ENCODE measurements at regions not wholly inside any gene's neighbourhood (a gene's known extent, or its start where the extent isn't known, plus 50 kb on each side); places are given as distances from the start of the nearest gene placed in this dataset.

DNA sequence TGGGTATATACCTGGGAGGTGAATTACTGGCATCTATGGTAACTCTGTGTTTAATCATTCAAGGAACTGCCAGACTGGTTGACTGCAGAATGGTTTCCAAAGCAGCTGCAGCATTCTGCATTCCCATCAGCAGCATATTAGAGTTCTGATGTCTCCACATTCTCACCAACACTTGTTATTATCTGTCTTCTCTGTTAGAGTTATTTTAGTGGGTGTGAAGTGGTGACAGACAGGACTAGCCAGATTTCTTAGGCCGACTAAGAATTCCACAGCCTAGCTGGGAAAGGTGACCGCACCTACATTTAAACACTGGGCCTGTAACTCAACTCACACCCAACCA, 110.9 kb downstream of the TMEM170B start:
- H3K27ac ChIP-seq (ENCODE audit: low read length) = no peak overlapping the region
- H3K4me1 ChIP-seq (ENCODE audit: insufficient read depth, low read length) = peaks cover 21% of the 10 kb centered on the region
- no peak overlapping the region for H3K4me2 ChIP-seq (ENCODE audit: low read length)
- no peaks in the 10 kb centered on the region for H3K79me2 ChIP-seq (ENCODE audit: low read length)
- no peak for TF ChIP-seq EZH2phosphoT487 (IDR thresholded peaks at IDR 0.05; ENCODE audit: borderline replicate concordance, low read length)
- TF ChIP-seq, protein P1, sequence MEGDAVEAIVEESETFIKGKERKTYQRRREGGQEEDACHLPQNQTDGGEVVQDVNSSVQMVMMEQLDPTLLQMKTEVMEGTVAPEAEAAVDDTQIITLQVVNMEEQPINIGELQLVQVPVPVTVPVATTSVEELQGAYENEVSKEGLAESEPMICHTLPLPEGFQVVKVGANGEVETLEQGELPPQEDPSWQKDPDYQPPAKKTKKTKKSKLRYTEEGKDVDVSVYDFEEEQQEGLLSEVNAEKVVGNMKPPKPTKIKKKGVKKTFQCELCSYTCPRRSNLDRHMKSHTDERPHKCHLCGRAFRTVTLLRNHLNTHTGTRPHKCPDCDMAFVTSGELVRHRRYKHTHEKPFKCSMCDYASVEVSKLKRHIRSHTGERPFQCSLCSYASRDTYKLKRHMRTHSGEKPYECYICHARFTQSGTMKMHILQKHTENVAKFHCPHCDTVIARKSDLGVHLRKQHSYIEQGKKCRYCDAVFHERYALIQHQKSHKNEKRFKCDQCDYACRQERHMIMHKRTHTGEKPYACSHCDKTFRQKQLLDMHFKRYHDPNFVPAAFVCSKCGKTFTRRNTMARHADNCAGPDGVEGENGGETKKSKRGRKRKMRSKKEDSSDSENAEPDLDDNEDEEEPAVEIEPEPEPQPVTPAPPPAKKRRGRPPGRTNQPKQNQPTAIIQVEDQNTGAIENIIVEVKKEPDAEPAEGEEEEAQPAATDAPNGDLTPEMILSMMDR (conservative IDR thresholded peaks at IDR 0.05; ENCODE audit: low read depth, low read length) = no peak
- no peak for TF ChIP-seq EZH2 (IDR thresholded peaks at IDR 0.05; ENCODE audit: low read length, unreplicated experiment)
- H3K9ac ChIP-seq (ENCODE audit: low read length) = no peak overlapping the region
- no peak overlapping the region for H2AFZ ChIP-seq (ENCODE audit: low read length)
- BruUV-seq (replicated peaks) = no TSS peak
- DNase-seq (no peak), ATAC-seq (no peak)
- intact Hi-C loops (cut with micrococcal nuclease) = no loop called here
- CTCF ChIA-PET = no interaction called here
- no peaks in the 10 kb centered on the region for H4K20me1 ChIP-seq (ENCODE audit: low read length)
- H3K27me3 ChIP-seq (ENCODE audit: low read length) = no peaks in the 10 kb centered on the region
- no peaks in the 10 kb centered on the region for H3K9me3 ChIP-seq (ENCODE audit: low read length)
- no peaks in the 10 kb centered on the region for H3K36me3 ChIP-seq (ENCODE audit: low read depth, low read length)
- POLR2A ChIA-PET (ENCODE audit: unreplicated experiment) = no interaction called here
- H3F3A ChIP-seq (ENCODE audit: low read length, unreplicated experiment) = no peaks in the 10 kb centered on the region
- no peaks in the 10 kb centered on the region for H3K9me2 ChIP-seq (replicated peaks; ENCODE audit: low read length)
- H3K4me3 ChIP-seq (ENCODE audit: low read length) = no peak overlapping the region

GRCh38 chr6:11648889-11649288, 111.3 kb downstream of the TMEM170B start:
- no peak overlapping the region for H3K27ac ChIP-seq (ENCODE audit: low read length)
- no peaks in the 10 kb centered on the region for H3K79me2 ChIP-seq (ENCODE audit: low read length)
- ATAC-seq (no peak), DNase-seq (no peak)
- BruUV-seq (replicated peaks) = no TSS peak
- H2AFZ ChIP-seq (ENCODE audit: low read length) = no peak overlapping the region
- no peak overlapping the region for H3K9ac ChIP-seq (ENCODE audit: low read length)
- H3K36me3 ChIP-seq (ENCODE audit: low read depth, low read length) = no peaks in the 10 kb centered on the region
- H3K9me3 ChIP-seq (ENCODE audit: low read length) = no peaks in the 10 kb centered on the region
- H3F3A ChIP-seq (ENCODE audit: low read length, unreplicated experiment) = no peaks in the 10 kb centered on the region
- intact Hi-C loops (cut with micrococcal nuclease) = no loop called here
- H3K27me3 ChIP-seq (ENCODE audit: low read length) = no peaks in the 10 kb centered on the region
- peaks cover 26% of the 10 kb centered on the region for H3K4me1 ChIP-seq (ENCODE audit: insufficient read depth, low read length)
- H3K9me2 ChIP-seq (replicated peaks; ENCODE audit: low read length) = no peaks in the 10 kb centered on the region
- TF ChIP-seq EZH2phosphoT487 (IDR thresholded peaks at IDR 0.05; ENCODE audit: borderline replicate concordance, low read length) (no peak), EZH2 (IDR thresholded peaks at IDR 0.05; ENCODE audit: low read length, unreplicated experiment) (no peak)
- TF ChIP-seq, protein P1 (conservative IDR thresholded peaks at IDR 0.05; ENCODE audit: low read depth, low read length) = no peak
- no peaks in the 10 kb centered on the region for H4K20me1 ChIP-seq (ENCODE audit: low read length)
- no peak overlapping the region for H3K4me3 ChIP-seq (ENCODE audit: low read length)
- CTCF ChIA-PET = no interaction called here
- POLR2A ChIA-PET (ENCODE audit: unreplicated experiment) = no interaction called here
- H3K4me2 ChIP-seq (ENCODE audit: low read length) = no peak overlapping the region

GRCh38 chr6:11650025-11650696, 112.6 kb downstream of the TMEM170B start:
- peaks cover 28% of the 10 kb centered on the region for H3K4me1 ChIP-seq (ENCODE audit: insufficient read depth, low read length)
- H3K27ac ChIP-seq (ENCODE audit: low read length) = no peak overlapping the region
- no TSS peak for BruUV-seq (replicated peaks)
- H3K79me2 ChIP-seq (ENCODE audit: low read length) = no peaks in the 10 kb centered on the region
- ChIA-PET CTCF (no interaction called here), POLR2A (ENCODE audit: unreplicated experiment) (no interaction called here)
- peak; percentile 41 for ATAC-seq
- TF ChIP-seq, protein P1 (conservative IDR thresholded peaks at IDR 0.05; ENCODE audit: low read depth, low read length) = no peak
- TF ChIP-seq EZH2 (IDR thresholded peaks at IDR 0.05; ENCODE audit: low read length, unreplicated experiment) (no peak), EZH2phosphoT487 (IDR thresholded peaks at IDR 0.05; ENCODE audit: borderline replicate concordance, low read length) (no peak)
- H3K4me3 ChIP-seq (ENCODE audit: low read length) = no peak overlapping the region
- H3K36me3 ChIP-seq (ENCODE audit: low read depth, low read length) = no peaks in the 10 kb centered on the region
- peak; percentile 57 for DNase-seq
- no peak overlapping the region for H2AFZ ChIP-seq (ENCODE audit: low read length)
- H4K20me1 ChIP-seq (ENCODE audit: low read length) = no peaks in the 10 kb centered on the region
- no peaks in the 10 kb centered on the region for H3K9me2 ChIP-seq (replicated peaks; ENCODE audit: low read length)
- H3F3A ChIP-seq (ENCODE audit: low read length, unreplicated experiment) = no peaks in the 10 kb centered on the region
- peak overlapping the region; percentile 11; the same call in 1 of the 2 replicates for H3K4me2 ChIP-seq (ENCODE audit: low read length)
- intact Hi-C loops (cut with micrococcal nuclease) = loop anchor here (10.0 kb wide), 1 partner anchor 955 kb away; no protein-coding TSS in a partner anchor
- no peak overlapping the region for H3K9ac ChIP-seq (ENCODE audit: low read length)
- H3K27me3 ChIP-seq (ENCODE audit: low read length) = no peaks in the 10 kb centered on the region
- H3K9me3 ChIP-seq (ENCODE audit: low read length) = no peaks in the 10 kb centered on the region
